NCI-H1930 (cell line): ENCODE measurements at regions not wholly inside any gene's neighbourhood (a gene's known extent, or its start where the extent isn't known, plus 50 kb on each side); places are given as distances from the start of the nearest gene placed in this dataset.
"Not testable (repeated sequence)": the region's sequence is repeated elsewhere in the genome, so short reads cannot be mapped to it uniquely, and the experiment has no call there.

Experiments used
- DNase-seq, 2 experiments: peaks; one replicate each; lab custom pipeline; 2025; lab: John Stamatoyannopoulos, UW

DNA sequence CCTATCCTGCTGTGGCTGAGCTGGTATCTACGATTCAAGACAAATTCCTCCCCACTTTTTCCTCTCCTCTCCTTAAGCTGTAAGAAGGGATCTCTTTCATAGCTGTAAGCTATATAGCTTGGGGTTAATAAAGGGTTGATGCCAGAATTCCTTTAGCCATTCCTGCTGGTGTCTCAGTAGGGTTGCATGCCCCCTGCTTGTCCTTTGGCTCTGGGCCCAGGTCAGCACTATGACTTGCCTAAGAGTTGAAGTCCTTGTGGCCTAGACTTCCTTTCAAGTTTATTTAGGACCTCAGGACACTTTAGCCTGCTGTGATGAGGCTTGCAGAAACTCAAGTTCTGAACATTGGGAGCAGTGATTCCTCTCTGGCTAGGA is 270.0 kb downstream of the AMY1C start:
- no peak for DNase-seq

DNA sequence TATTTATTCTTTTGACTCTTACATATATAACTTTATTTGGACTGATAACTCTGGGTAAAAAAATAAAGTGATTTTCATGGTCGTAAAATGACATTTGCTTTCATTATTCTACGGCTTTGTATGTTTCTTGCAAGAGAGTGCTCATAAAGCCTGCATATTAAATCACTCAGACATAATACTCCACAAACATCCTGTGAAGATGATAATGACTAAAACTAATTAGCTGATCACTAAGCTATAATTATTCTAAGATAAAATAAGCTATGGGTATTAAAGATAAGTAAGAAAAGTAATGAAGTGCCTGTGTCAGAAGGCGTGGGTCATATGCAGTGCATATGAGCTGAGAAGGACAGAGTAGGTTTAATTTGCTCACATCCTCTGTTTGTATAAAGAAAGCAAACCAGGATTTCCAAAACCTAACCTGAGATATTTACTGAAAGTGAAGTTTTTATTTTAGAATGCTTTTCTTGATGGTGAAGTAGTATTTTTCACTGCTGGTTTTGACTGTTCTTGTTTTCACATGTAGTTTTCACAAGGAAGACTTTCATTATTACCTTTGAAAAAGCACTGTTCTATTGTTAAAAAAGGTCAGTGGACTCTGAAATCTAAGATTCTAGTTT is 278.8 kb downstream of the AMY1C start:
- DNase-seq, result no peak

DNA sequence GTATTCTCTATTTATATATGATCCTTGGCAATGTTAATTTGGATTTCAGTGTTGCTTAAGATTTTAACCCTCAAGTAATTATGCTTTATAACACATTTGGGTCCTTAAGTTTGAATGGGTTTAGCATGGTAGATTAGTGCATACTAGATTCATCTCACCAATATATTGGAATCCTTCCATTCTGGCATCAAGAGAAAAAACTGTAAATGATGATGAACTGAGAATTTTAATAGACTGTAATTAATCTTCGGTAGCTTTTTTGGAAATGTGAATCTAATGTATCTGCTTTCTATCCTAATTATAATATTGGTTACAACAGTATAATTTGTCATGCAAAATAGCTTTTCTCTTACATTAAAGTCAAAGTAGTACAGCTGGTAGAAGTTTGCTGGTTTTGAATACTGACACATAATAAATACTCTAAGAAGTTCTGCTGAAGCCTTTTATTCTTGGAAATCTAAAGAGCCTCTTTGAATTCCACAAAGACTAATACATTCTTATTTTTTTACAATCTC is 279.8 kb downstream of the AMY1C start:
- DNase-seq, result no peak

DNA sequence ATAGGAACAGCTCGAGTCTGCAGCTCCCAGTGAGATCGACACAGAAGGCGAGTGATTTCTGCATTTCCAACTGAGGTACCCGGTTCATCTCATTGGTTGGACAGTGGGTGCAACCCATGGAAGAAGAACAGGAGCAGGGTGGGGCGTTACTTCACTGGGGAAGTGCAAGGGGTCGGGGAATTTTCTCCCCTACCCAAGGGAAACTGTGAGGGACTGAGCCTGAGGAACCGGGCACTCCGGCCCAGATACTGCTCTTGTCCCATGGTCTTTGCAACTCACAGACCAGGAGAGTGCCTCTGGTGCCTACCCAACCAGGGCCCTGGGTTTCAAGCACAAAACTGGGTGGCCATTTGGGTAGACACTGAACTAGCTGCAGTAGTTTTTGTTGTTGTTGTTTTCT is 307.1 kb downstream of the AMY1C start:
- DNase-seq, result no peak

DNA sequence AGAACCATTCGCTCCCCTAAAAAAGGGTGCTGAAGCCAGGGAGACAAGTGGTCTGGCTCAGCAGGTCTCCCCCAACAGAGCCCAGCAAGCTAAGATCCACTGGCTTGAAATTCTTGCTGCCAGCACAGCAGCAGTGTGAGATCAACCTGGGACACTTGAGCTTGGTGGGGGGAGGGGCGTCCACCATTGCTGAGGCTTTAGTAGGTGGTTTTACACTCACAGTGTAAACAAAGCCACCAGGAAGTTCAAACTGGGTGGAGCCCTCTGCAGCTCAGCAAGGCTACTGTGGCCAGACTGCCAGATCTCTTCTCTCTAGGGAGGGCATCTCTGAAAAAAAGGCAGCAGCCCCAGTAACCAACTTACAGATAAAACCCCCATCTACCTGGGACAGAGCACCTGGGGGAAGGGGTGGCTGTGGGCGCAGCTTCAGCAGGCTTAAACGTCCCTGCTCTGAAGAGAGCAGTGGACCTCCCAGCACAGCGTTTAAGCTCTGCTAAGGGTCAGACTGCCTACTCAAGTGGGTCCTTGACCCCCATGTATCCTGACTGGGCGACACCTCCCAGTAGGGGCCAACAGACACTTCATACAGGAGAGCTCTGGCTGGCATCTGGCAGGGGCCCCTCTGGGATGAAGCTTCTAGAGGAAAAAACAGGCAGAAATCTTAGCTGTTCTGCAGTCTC is 307.7 kb downstream of the AMY1C start:
- DNase-seq, result not testable (repeated sequence)

DNA sequence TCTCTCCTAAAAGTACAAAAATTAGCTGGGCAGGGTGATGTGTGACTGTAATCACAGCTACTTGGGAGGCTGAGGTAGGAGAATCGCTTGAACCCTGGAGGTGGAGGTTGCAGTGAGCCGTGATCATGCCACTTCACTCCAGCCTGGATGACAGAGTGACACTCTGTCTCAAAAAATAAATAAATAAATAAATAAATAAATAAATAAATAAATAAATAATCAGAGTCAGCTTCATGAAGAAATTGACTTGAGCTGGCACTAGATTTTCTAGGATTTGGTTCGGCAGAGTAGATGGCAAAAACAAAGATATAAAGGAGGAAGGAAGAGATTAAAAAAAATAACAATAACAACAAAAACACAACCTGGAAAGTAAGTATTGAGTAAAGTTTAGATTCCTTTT is 311.9 kb downstream of the AMY1C start:
- not testable (repeated sequence) for DNase-seq

DNA sequence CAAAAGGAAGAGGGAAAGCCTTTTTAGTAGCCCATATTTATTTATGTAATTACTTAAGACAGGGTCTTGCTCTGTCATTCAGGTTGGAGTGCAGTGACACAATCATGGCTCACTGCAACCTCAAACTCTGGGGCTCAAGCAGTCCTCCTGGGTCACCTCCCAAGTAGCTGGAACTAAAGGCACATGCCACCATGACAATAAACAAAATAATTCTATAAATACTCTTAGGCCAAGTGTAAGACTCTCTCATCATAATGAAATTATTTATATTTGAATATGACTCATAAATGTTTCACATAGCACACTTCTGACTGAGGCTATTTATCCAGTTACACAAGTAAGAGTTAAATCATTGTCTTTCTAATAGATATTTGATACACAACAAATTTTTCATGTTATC is 314.7 kb downstream of the AMY1C start:
- no peak for DNase-seq

DNA sequence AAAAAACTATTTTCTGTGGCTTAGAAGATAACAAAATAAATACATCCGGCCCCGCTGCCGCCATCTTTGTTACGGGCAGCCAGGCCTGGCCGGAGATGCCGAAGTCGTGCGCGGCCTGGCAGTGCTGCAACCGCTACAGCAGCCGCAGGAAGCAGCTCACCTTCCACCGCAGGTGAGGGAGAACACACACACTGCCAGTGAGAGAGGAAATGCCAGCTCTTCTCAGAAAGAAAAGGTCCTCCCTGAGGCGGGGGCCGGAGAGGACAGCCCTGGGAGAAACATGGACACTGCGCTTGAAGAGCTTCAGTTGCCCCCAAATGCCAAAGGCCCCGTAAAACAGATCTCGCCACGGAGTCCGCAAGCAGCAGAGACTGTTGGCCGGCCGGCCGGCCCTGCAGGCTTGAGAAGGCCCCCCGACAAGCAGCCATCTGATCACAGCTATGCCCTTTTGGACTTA is 323.2 kb downstream of the AMY1C start:
- no peak for DNase-seq

DNA sequence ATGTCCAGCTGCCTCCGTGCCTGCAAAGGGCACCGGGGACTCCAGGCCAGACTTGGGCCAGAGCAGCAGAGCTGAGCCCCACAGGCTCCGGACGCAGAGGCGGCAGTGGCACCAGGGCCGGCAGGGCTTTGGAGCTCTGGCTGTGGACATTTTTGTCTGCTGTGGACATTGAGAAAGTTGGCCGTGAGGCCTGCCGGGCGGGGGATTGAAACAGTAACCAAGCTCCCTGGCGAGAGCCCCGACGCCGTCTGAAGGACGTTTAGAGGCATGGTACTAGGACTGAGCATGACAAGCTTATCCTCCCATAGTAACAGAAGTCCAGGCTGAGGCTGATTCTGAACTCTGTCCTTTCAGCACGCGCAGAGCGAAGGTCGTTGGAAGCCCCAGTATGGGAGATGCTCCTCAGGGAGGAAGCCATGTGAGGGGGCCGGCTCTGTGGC is 323.8 kb downstream of the AMY1C start:
- no peak for DNase-seq

DNA sequence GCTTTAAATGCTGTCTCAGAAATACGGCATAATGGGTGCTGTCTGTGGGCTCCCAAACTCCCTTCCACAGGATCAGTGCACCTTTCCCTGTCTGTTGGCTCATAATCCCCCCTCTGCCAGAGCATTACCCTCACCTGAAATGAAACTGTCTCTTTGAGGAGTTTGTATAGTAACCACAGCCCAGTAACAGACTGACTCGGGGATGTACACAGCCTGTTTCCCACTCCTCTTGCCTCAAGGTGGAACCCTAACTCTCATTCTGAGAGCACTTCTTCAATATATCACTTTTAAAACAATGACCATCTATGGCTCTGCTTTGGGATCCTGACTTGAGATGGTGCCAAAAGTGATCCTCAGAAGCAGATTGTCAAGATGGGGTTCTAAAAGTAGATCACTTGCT is 332.5 kb downstream of the AMY1C start:
- DNase-seq, result no peak

DNA sequence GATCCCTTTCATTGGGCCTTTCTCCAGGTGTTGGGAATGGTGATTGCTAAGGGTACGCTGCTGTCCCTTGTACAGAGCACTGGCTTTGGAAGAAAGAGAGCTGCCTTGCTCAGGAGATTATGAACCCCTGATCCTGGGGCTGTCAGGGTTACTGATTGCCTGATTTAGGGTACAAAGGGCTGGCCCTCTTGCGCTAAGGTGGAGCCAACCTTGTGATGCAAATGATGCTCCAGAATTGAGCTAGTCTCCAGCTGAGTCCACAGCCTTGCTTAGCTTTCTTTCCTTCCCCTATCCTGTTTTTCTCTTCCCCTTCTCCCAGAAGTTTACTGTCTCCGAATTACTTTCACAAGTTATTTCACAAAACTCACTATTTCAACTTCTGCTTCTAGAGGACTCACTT is 334.7 kb downstream of the AMY1C start:
- no peak for DNase-seq

DNA sequence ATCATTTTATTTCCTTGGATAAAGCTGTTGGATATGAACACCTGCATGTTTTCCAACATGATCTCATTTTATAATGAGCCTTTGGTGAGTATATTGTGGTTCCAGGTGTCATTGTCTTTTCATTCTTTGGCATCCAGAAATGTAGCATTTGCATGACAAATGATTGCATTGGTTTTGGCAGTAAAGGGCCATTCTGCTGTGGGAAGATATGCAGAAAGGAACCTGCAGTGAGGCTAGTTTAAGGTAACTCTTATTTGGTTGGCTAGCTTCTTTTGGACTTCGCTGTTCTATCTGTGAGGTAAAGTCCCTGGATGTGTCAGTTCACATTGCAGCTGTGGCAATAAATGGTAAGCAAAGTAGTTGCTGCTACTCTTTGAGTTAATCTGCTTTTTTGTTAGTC is 343.0 kb downstream of the AMY1C start:
- no peak for DNase-seq

DNA sequence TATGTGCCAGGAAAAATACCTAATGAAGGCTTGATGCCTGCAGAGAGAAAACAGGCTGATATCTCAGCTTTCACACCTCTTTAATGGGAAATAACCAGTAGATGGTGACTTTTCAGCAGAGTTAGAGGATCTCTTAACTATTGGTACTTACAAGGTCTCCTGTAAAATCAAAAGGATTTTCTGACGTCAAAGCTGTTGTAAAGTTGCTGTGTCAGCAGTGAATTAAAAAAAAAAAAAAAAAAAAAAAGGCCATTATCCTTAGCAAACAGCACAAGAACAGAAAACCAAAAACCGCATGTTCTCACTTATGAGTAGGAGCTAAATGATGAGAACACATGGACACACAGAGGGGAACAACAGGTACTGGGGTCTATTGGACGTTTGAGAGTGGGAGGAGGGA is 349.1 kb downstream of the AMY1C start:
- DNase-seq, result no peak

DNA sequence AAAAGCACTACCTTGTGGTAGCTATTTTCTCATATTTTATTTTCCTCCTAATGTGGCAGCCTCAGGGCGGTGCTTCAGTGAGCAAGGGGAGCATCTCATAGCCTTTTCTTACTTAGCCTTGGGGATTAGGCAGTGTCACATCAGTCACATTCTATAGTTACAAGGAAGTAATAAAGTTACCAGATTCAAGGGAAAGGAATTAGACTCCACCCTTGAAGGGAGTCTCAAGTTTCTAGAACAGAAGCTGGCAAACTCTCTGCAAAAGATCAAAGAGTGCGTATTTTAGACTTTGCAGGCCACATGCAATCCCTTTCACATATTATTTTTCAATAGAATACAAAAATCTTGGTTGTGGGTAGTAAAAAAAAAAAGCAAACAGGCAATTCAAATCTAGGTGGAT is 350.4 kb downstream of the AMY1C start:
- no peak for DNase-seq

DNA sequence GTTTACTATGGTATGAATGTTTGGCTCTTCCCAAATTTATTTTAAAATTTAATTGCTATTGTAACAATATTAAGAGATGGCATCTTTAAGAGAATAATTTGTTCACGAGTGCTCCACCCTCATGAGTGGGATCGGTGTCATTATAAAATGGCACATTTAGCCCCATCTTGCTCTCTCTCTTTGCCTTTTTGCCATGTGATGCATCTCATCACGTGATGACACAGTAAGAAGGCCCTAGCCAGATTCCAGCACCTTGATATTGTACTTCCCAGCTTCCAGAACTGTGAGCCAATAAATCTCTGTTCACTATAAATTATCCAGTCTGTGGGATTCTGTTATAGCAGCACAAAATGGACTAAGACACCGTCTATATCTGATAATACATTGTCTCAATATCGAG is 355.8 kb downstream of the AMY1C start:
- no peak for DNase-seq

DNA sequence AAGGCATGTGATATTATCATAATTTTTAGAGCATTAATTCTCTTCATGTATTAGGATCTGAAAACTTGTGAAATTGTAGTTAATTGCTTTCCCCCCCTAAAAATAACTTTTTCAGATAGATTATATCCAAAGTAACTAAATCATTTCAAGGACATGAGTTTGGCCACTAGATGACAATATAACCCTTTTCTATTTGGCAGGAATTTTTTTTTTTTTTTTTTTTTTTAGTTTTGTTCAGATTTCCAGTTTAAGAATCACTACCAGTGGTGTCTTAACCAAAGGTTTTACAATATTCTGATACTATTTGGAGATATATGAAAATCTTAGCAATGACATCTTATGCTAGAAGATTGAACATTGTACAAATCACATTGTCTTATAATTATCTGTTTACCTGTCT is 370.8 kb downstream of the AMY1C start:
- DNase-seq, result no peak

DNA sequence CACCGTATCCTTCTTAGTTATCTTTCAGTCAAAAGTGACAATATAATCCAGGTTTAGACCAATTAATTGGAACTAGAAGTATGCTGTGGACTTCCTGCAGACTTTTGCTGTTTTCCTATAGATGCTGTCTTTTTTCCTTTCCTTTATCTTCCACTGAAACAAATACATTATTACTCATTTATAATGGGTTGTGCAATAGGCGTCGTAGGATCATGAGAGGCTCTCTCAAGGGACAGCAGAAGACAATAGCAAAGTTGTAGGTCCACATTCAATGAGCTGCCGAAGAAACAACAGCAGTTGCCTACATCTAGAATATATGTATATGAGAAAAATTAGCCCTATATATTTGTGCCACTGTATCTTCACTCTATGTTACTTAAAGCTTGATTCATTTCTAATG is 371.6 kb downstream of the AMY1C start:
- no peak for DNase-seq

DNA sequence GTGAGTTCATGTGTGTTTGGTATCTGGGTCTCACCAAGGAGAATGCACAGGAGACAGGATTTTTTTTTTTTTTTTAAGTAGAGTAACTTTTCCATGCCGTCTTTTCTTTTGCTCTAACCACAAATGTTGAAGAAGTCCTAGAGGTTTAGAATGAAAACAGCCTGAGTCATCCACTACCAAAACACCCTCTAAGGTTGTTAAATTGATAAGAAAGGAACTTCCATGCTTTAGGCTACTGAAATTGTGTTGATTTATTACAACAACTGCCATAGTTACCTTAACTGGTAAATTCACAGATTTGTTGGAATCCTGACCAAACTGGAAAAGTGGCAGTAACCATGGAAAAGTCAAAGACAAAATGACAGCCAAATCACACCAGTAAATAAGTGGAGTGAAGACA is 375.6 kb downstream of the AMY1C start:
- no peak for DNase-seq

DNA sequence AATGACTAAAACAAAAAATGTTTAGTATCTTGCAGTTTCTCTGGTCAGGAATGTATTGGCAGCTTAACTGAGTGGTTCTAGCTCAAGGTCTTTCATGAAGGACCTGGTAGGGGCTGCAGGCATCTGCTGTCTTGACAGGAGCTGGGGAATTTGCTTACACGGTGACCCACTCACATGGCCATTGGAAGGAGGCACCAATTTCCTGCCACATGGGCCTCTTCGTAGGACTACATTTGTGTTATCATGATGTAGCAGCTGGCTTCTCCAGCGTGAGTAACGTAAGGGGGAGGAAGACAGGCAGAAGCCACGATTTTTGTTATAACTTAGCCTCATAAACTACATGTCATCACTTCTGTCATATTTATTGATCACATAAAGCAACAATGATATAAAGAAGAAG is 376.3 kb downstream of the AMY1C start:
- DNase-seq, result no peak

DNA sequence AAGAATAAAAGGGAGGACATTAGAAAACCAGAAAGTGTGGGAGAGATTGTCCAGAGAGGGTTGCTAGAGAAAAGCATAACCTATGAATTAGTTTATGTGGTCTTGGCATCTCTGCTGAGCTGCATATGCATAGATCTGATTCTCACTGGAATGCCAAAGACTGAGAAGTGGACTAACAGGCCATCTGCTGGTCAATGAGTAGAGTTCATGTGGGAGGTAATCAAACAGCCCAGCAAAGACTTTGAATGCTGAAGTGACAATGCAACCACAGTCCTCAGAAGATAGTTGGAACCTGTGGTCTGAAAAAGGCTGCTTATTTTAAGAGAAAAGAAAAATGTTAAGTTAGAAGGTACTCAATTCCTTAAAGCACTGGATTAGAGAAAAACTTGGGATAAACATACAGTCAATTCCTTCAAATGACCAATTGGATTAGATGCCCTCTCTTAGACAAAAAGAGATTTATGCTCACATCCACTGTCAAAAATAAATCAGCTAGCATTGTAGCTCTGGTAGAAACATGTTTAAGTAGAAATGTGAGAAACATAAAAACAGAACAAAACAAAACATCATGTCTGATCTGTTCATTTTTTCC is 382.8 kb downstream of the AMY1C start:
- DNase-seq, result no peak

DNA sequence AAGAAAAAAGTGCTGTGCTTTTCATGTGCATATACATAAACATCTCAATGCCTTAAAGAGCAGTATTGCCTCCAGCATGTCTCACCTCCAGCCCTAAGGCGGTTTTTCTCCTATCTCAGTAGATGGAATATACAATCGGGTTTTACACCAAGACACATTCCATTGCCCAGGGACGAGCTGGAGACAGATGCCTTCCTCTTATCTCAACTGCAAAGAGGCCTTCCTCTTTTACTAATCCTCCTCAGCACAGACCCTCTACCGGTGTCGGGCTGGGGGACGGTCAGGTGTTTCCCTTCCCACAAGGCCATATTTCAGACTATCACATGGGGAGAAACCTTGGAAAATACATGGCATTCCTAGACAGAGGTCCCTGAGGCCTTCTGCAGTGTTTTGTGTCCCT is 385.3 kb downstream of the AMY1C start:
- not testable (repeated sequence) for DNase-seq

DNA sequence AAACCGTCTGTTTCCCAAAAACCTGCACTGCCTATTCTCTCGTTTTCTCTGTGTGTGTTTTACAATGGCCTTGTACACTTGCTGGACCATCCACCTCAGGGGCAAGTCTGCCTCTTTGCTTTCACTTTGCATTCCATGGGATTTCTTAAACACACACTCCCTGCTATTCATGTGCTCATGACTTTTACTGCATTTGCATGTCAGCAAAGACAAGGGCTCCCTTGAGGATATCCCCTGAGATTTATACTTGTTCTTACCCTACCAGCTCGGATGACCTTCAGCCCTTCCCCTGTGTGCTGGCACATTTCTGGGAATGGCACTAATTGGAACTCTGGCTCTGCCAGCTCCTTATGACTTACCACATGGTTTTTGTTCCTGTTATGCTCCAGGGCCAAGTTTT is 386.9 kb downstream of the AMY1C start:
- no peak for DNase-seq

DNA sequence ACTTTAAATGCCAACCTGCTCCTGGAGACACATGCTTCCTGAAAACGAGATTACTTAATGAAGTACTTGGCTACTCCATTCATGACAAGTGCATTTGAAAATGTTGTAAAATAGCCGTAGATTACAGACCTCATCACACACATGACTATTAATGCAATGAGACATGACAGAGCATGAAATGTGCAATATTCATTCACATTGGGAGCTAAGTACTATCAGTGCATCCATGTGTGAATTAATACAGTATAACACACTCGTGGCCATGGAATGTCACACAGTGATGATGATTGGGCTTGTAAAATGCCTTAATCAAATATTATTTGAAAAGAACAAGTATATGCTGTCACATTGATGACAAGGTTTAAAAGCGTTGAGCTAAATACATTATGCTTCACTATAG is 407.0 kb downstream of the AMY1C start:
- DNase-seq, result no peak
